ENCODE measurements at regions not wholly inside any gene's neighbourhood (a gene's known extent, or its start where the extent isn't known, plus 50 kb on each side); places are given as distances from the start of the nearest gene placed in this dataset.
"Not testable (repeated sequence)": the region's sequence is repeated elsewhere in the genome, so short reads cannot be mapped to it uniquely, and the experiment has no call there.

DNA sequence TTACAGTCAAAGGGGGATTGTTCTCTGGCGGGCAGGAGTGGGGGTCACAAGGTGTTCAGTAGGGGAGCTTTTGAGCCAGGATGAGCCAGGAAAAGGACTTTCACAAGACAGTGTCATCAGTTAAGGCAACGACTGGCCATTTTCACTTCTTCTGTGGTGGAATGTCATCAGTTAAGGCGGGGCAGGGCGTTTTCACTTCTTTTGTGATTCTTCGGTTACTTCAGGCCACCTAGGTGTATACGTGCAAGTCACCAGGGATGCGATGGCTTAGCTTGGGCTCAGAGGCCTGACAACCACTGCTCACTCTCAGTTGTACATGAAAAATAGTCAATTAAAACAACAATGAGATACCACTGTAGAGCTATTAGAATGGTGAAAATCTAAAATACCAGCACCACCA lies 281.2 kb downstream of the INSIG2 start:
- not testable (repeated sequence) for TF ChIP-seq POLR2A (IDR thresholded peaks at IDR 0.05)
- TF ChIP-seq, protein P1, sequence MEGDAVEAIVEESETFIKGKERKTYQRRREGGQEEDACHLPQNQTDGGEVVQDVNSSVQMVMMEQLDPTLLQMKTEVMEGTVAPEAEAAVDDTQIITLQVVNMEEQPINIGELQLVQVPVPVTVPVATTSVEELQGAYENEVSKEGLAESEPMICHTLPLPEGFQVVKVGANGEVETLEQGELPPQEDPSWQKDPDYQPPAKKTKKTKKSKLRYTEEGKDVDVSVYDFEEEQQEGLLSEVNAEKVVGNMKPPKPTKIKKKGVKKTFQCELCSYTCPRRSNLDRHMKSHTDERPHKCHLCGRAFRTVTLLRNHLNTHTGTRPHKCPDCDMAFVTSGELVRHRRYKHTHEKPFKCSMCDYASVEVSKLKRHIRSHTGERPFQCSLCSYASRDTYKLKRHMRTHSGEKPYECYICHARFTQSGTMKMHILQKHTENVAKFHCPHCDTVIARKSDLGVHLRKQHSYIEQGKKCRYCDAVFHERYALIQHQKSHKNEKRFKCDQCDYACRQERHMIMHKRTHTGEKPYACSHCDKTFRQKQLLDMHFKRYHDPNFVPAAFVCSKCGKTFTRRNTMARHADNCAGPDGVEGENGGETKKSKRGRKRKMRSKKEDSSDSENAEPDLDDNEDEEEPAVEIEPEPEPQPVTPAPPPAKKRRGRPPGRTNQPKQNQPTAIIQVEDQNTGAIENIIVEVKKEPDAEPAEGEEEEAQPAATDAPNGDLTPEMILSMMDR (IDR thresholded peaks at IDR 0.05 in 4 of 5, conservative IDR thresholded peaks at IDR 0.05 in 1 of 5), result not testable (repeated sequence)
